ENCODE measurements at regions not wholly inside any gene's neighbourhood (a gene's known extent, or its start where the extent isn't known, plus 50 kb on each side); places are given as distances from the start of the nearest gene placed in this dataset.

- H3K79me2 ChIP-seq (replicated peaks; ENCODE audit: insufficient read depth, low read length), result no peaks in the 10 kb centered on the region
- no peak overlapping the region for H3K4me3 ChIP-seq (ENCODE audit: low read length)
- no peaks in the 10 kb centered on the region for H3K9me2 ChIP-seq (ENCODE audit: insufficient read depth, low read length)
- no peak overlapping the region for H3K9ac ChIP-seq (ENCODE audit: low read length)
- H3K4me2 ChIP-seq (ENCODE audit: low read length), result no peak overlapping the region
- no peaks in the 10 kb centered on the region for H3K9me3 ChIP-seq (ENCODE audit: low read length)
- H3F3A ChIP-seq (ENCODE audit: insufficient read depth, low read length, poor library complexity, severe bottlenecking), result no peaks in the 10 kb centered on the region
- H2AFZ ChIP-seq (ENCODE audit: low read depth, low read length), result no peak overlapping the region
- H3K27me3 ChIP-seq (ENCODE audit: insufficient read depth, low read depth, low read length), result no peaks in the 10 kb centered on the region
- H3K36me3 ChIP-seq (ENCODE audit: insufficient read depth, low read length), result no peaks in the 10 kb centered on the region
- no peak for TF ChIP-seq POLR2AphosphoS5 (IDR thresholded peaks at IDR 0.05)
- TF ChIP-seq REST (IDR thresholded peaks at IDR 0.05; ENCODE audit: borderline replicate concordance), result no peak
- TF ChIP-seq MXI1 (conservative IDR thresholded peaks at IDR 0.05; ENCODE audit: poor library complexity, severe bottlenecking), result no peak
- TF ChIP-seq EZH2 (IDR thresholded peaks at IDR 0.05; ENCODE audit: borderline replicate concordance, insufficient read depth, low read length, poor library complexity, severe bottlenecking), result no peak
- TF ChIP-seq RAD21 (conservative IDR thresholded peaks at IDR 0.05), result no peak
- TF ChIP-seq TAF1 (IDR thresholded peaks at IDR 0.05; ENCODE audit: low read depth), result no peak
- no peak for TF ChIP-seq EP300 (conservative IDR thresholded peaks at IDR 0.05; ENCODE audit: poor library complexity, severe bottlenecking)
- TF ChIP-seq CTCF (IDR thresholded peaks at IDR 0.05; ENCODE audit: poor library complexity, severe bottlenecking), result no peak
- H4K20me1 ChIP-seq (ENCODE audit: insufficient read depth), result no peaks in the 10 kb centered on the region
- H3K27ac ChIP-seq (ENCODE audit: low read length), result no peak overlapping the region
Measured at GRCh38 chr1:38740487-38740886, 119.1 kb downstream of the RRAGC start.

- Histone ChIP-seq H3K36me3 (ENCODE audit: insufficient read depth, low read length) (no peaks in the 10 kb centered on the region), H2AFZ (ENCODE audit: low read depth, low read length) (no peak overlapping the region), H3K9me3 (ENCODE audit: low read length) (no peaks in the 10 kb centered on the region), H3K4me2 (ENCODE audit: low read length) (no peak overlapping the region), H4K20me1 (ENCODE audit: insufficient read depth) (no peaks in the 10 kb centered on the region), H3K4me3 (ENCODE audit: low read length) (no peak overlapping the region), H3K9ac (ENCODE audit: low read length) (no peak overlapping the region), H3K79me2 (replicated peaks; ENCODE audit: insufficient read depth, low read length) (no peaks in the 10 kb centered on the region), H3K9me2 (ENCODE audit: insufficient read depth, low read length) (no peaks in the 10 kb centered on the region), H3K27ac (ENCODE audit: low read length) (no peak overlapping the region), H3K27me3 (ENCODE audit: insufficient read depth, low read depth, low read length) (no peaks in the 10 kb centered on the region), H3F3A (ENCODE audit: insufficient read depth, low read length, poor library complexity, severe bottlenecking) (no peaks in the 10 kb centered on the region)
- TF ChIP-seq CTCF (IDR thresholded peaks at IDR 0.05; ENCODE audit: poor library complexity, severe bottlenecking), result no peak
- TF ChIP-seq REST (IDR thresholded peaks at IDR 0.05; ENCODE audit: borderline replicate concordance), result no peak
- TF ChIP-seq EZH2 (IDR thresholded peaks at IDR 0.05; ENCODE audit: borderline replicate concordance, insufficient read depth, low read length, poor library complexity, severe bottlenecking), result no peak
- no peak for TF ChIP-seq MXI1 (conservative IDR thresholded peaks at IDR 0.05; ENCODE audit: poor library complexity, severe bottlenecking)
- TF ChIP-seq SMC3 (conservative IDR thresholded peaks at IDR 0.05; ENCODE audit: poor library complexity), result no peak
- TF ChIP-seq TAF1 (IDR thresholded peaks at IDR 0.05; ENCODE audit: low read depth), result no peak
- TF ChIP-seq RAD21 (conservative IDR thresholded peaks at IDR 0.05), result no peak
- no peak for TF ChIP-seq EP300 (conservative IDR thresholded peaks at IDR 0.05; ENCODE audit: poor library complexity, severe bottlenecking)
- TF ChIP-seq POLR2AphosphoS5 (IDR thresholded peaks at IDR 0.05), result no peak
Measured at GRCh38 chr1:38738207-38738606, 121.4 kb downstream of the RRAGC start.

All from neural cell (in vitro differentiated cells).